Parathyroid adenoma (tissue), 2 donors: ENCODE measurements at regions not wholly inside any gene's neighbourhood (a gene's known extent, or its start where the extent isn't known, plus 50 kb on each side); places are given as distances from the start of the nearest gene placed in this dataset.

Experiments
- H2AFZ ChIP-seq: fragments of 300-600 bp; sonication (generic); one replicate; pipeline ENCODE4 v1.7.0; 2017; ENCODE audit warnings: antibody characterized with exemption, mild to moderate bottlenecking
- H3K27ac ChIP-seq: fragments of 300-600 bp; sonication (generic); one replicate; pipeline ENCODE4 v1.7.0; 2017
- H3K27me3 ChIP-seq: fragments of 300-600 bp; sonication (generic); one replicate; pipeline ENCODE4 v1.7.0; 2017; ENCODE audit warnings: low read length; ENCODE audit not compliant: control insufficient read depth, insufficient read depth
- H3K36me3 ChIP-seq: fragments of 300-600 bp; sonication (generic); one replicate; pipeline ENCODE4 v1.7.0; 2017; ENCODE audit warnings: low read length; ENCODE audit not compliant: control insufficient read depth, insufficient read depth
- H3K4me1 ChIP-seq: fragments of 300-600 bp; sonication (generic); one replicate; pipeline ENCODE4 v1.7.0; 2017; ENCODE audit warnings: control low read depth
- H3K4me2 ChIP-seq: fragments of 300-600 bp; sonication (generic); one replicate; pipeline ENCODE4 v1.7.0; 2017; ENCODE audit warnings: low read length
- H3K4me3 ChIP-seq: fragments of 300-600 bp; sonication (generic); one replicate; pipeline ENCODE4 v1.7.0; 2017; ENCODE audit warnings: low read depth, low read length
- H3K79me2 ChIP-seq: fragments of 300-600 bp; sonication (generic); one replicate; pipeline ENCODE4 v1.7.0; 2017; ENCODE audit warnings: control low read depth
- H3K9ac ChIP-seq: fragments of 300-600 bp; sonication (generic); one replicate; pipeline ENCODE4 v1.7.0; 2017; ENCODE audit warnings: mild to moderate bottlenecking
- H3K9me3 ChIP-seq: fragments of 300-600 bp; sonication (generic); one replicate; pipeline ENCODE4 v1.7.0; 2017; ENCODE audit warnings: low read length; ENCODE audit not compliant: control insufficient read depth
- TF ChIP-seq, protein P1 (sequence below): fragments of 300-600 bp; sonication (generic); IDR thresholded peaks from one replicate; pipeline ENCODE4 v1.7.0; 2017; ENCODE audit warnings: antibody characterized with exemption, mild to moderate bottlenecking
- donor health status: primary hyperparathyroidism.

DNA sequence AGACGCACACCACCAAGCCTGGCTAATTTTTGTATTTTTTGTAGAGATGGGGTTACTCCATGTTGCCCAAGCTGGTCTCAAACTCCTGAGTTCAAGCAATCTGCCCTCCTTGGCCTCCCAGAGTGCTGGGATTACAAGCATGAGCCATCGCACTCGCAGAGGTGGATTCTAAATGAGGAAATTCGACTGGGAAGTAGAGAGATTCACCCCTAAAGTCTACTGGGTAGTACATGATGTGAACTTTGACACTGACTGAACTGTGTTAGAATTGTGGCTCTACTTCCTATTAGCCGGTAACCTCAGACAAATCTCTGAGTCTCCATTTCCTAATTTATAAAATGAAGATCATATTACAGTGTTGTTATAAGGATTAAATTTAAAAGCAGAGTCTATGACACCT is 276.0 kb upstream of the NR5A2 start:
- Histone ChIP-seq H3K36me3 (no peaks in the 10 kb centered on the region), H3K4me1 (no peaks in the 10 kb centered on the region), H3K4me2 (no peak overlapping the region), H3K27me3 (no peaks in the 10 kb centered on the region), H2AFZ (no peak overlapping the region), H3K4me3 (no peak overlapping the region), H3K79me2 (no peaks in the 10 kb centered on the region), H3K9ac (no peak overlapping the region), H3K27ac (no peak overlapping the region), H3K9me3 (no peaks in the 10 kb centered on the region)
- TF ChIP-seq, protein P1, sequence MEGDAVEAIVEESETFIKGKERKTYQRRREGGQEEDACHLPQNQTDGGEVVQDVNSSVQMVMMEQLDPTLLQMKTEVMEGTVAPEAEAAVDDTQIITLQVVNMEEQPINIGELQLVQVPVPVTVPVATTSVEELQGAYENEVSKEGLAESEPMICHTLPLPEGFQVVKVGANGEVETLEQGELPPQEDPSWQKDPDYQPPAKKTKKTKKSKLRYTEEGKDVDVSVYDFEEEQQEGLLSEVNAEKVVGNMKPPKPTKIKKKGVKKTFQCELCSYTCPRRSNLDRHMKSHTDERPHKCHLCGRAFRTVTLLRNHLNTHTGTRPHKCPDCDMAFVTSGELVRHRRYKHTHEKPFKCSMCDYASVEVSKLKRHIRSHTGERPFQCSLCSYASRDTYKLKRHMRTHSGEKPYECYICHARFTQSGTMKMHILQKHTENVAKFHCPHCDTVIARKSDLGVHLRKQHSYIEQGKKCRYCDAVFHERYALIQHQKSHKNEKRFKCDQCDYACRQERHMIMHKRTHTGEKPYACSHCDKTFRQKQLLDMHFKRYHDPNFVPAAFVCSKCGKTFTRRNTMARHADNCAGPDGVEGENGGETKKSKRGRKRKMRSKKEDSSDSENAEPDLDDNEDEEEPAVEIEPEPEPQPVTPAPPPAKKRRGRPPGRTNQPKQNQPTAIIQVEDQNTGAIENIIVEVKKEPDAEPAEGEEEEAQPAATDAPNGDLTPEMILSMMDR, result no peak

DNA sequence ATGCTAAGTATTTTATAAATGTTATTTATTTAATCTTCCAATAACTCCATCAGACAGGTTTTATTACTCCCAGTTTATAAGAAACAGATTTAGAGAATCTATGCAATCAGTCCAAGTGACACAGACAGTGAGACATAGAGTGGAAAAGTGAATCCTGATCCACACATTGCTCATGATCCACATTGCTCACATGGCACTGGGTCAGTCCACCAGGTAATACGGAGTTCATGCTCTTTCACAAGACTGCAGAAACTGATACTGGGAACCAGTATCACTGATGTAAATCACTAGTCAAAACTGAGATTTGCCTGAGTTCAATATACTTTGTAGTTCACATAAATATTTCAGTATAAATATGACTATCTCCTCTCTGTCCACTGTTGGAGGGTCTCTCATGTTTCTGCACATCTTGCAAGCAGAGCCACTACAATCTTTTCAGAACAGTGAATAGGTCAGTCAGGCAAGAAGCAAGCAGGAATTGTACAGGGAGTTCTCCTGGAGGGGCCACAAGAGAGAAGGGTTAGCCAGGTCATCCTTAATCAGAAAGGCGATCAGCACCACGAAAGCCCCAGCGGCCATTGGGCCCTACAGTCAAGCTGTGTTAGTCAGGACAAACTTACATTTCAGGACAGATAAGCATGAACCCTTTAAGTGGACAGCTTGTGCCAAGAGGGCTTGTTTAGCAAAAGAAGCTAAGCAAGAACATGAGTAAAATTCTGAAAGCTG is 275.4 kb upstream of the NR5A2 start:
- Histone ChIP-seq H3K36me3 (no peaks in the 10 kb centered on the region), H3K4me2 (no peak overlapping the region), H3K4me1 (no peaks in the 10 kb centered on the region), H3K9ac (no peak overlapping the region), H3K9me3 (no peaks in the 10 kb centered on the region), H3K27ac (no peak overlapping the region), H3K4me3 (no peak overlapping the region), H2AFZ (no peak overlapping the region), H3K27me3 (no peaks in the 10 kb centered on the region), H3K79me2 (no peaks in the 10 kb centered on the region)
- TF ChIP-seq, protein P1, result no peak

DNA sequence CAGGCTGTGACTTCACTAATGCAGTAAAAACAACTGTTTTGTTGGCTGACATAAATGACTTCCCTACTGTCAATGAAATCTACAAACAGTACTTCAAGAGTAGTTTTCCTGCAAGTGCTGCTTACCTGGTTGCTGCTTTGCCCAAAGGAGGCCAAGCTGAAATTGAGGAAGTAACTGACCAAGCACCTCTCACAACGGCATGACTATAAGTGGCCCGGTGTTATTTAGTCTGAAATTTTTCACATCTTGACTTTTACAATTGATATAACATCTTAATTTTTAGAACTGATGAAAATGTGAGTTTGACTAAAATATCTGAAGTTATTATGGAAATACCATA is 274.9 kb upstream of the NR5A2 start:
- Histone ChIP-seq H2AFZ (no peak overlapping the region), H3K9ac (no peak overlapping the region), H3K4me3 (no peak overlapping the region), H3K9me3 (no peaks in the 10 kb centered on the region), H3K27ac (no peak overlapping the region), H3K36me3 (no peaks in the 10 kb centered on the region), H3K4me1 (no peaks in the 10 kb centered on the region), H3K4me2 (no peak overlapping the region), H3K27me3 (no peaks in the 10 kb centered on the region), H3K79me2 (no peaks in the 10 kb centered on the region)
- TF ChIP-seq, protein P1, result no peak

DNA sequence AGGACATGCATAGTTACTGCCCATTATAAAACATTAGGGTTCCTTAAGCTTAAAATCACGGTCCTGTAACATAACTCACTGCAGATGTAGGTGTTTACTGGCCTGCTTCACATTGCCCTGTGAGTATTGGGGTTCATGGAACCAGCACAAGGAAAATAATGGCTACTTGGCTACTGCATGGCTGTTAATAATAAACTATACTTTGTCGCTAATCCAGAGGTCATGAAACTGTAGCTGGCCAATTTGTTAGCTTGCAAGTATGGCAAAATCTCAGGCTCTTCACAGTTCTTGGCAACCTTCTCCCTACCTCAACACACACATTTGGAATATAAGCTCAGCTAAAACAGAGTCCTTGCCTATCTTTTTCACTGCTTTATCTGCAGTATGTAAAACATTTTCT is 274.0 kb upstream of the NR5A2 start:
- no peak overlapping the region for H3K9ac ChIP-seq
- H3K4me2 ChIP-seq, result no peak overlapping the region
- H3K4me3 ChIP-seq, result no peak overlapping the region
- no peaks in the 10 kb centered on the region for H3K27me3 ChIP-seq
- H3K4me1 ChIP-seq, result no peaks in the 10 kb centered on the region
- TF ChIP-seq, protein P1, result no peak
- no peaks in the 10 kb centered on the region for H3K9me3 ChIP-seq
- no peaks in the 10 kb centered on the region for H3K36me3 ChIP-seq
- H2AFZ ChIP-seq, result no peak overlapping the region
- no peak overlapping the region for H3K27ac ChIP-seq
- no peaks in the 10 kb centered on the region for H3K79me2 ChIP-seq

DNA sequence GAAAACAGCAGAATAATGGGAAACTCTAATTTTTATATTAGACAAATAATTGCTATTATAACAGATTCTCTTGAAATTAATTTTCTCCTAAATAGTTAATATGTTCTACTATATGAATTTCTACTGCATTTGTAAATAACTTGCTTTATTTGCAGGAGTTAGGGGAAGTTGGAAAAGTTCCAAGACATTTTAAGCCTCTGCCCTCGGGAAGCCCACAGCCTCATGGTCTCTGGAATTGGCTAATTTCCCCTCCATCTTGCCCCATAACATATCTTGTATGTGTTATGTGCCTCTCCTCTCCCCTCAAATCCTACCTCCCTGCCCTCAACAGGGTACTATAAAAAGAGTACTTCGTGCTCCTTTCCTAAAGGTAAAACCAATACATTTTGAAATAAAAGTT is 271.4 kb upstream of the NR5A2 start:
- H3K79me2 ChIP-seq, result no peaks in the 10 kb centered on the region
- no peaks in the 10 kb centered on the region for H3K36me3 ChIP-seq
- H3K9me3 ChIP-seq, result no peaks in the 10 kb centered on the region
- TF ChIP-seq, protein P1, result no peak
- H3K4me1 ChIP-seq, result no peaks in the 10 kb centered on the region
- no peak overlapping the region for H3K4me3 ChIP-seq
- H2AFZ ChIP-seq, result no peak overlapping the region
- no peak overlapping the region for H3K4me2 ChIP-seq
- no peaks in the 10 kb centered on the region for H3K27me3 ChIP-seq
- no peak overlapping the region for H3K27ac ChIP-seq
- no peak overlapping the region for H3K9ac ChIP-seq
